ENCODE measurements at regions not wholly inside any gene's neighbourhood (a gene's known extent, or its start where the extent isn't known, plus 50 kb on each side); places are given as distances from the start of the nearest gene placed in this dataset.

- TF ChIP-seq MAX (CRISPR knock-in tag; IDR thresholded peaks at IDR 0.05) (no peak), E2F4 (CRISPR knock-in tag; IDR thresholded peaks at IDR 0.05; ENCODE audit: borderline replicate concordance, low read depth) (no peak), TEAD4 (CRISPR knock-in tag; IDR thresholded peaks at IDR 0.05) (no peak), NR1H2 (CRISPR knock-in tag; IDR thresholded peaks at IDR 0.05) (no peak), FOXK1 (CRISPR knock-in tag; IDR thresholded peaks at IDR 0.05) (no peak), ZNF671 (CRISPR knock-in tag; IDR thresholded peaks at IDR 0.05) (no peak), USF2 (CRISPR knock-in tag; IDR thresholded peaks at IDR 0.05) (no peak), ZMAT4 (CRISPR knock-in tag; IDR thresholded peaks at IDR 0.05) (no peak), MYBL2 (CRISPR knock-in tag; IDR thresholded peaks at IDR 0.05) (no peak)
- TF ChIP-seq, protein P1, sequence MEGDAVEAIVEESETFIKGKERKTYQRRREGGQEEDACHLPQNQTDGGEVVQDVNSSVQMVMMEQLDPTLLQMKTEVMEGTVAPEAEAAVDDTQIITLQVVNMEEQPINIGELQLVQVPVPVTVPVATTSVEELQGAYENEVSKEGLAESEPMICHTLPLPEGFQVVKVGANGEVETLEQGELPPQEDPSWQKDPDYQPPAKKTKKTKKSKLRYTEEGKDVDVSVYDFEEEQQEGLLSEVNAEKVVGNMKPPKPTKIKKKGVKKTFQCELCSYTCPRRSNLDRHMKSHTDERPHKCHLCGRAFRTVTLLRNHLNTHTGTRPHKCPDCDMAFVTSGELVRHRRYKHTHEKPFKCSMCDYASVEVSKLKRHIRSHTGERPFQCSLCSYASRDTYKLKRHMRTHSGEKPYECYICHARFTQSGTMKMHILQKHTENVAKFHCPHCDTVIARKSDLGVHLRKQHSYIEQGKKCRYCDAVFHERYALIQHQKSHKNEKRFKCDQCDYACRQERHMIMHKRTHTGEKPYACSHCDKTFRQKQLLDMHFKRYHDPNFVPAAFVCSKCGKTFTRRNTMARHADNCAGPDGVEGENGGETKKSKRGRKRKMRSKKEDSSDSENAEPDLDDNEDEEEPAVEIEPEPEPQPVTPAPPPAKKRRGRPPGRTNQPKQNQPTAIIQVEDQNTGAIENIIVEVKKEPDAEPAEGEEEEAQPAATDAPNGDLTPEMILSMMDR (IDR thresholded peaks at IDR 0.05), result no peak
- TF ChIP-seq, protein P2, sequence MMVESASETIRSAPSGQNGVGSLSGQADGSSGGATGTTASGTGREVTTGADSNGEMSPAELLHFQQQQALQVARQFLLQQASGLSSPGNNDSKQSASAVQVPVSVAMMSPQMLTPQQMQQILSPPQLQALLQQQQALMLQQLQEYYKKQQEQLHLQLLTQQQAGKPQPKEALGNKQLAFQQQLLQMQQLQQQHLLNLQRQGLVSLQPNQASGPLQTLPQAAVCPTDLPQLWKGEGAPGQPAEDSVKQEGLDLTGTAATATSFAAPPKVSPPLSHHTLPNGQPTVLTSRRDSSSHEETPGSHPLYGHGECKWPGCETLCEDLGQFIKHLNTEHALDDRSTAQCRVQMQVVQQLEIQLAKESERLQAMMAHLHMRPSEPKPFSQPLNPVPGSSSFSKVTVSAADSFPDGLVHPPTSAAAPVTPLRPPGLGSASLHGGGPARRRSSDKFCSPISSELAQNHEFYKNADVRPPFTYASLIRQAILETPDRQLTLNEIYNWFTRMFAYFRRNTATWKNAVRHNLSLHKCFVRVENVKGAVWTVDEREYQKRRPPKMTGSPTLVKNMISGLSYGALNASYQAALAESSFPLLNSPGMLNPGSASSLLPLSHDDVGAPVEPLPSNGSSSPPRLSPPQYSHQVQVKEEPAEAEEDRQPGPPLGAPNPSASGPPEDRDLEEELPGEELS (CRISPR knock-in tag; IDR thresholded peaks at IDR 0.05), result no peak
- TF ChIP-seq, protein P3, sequence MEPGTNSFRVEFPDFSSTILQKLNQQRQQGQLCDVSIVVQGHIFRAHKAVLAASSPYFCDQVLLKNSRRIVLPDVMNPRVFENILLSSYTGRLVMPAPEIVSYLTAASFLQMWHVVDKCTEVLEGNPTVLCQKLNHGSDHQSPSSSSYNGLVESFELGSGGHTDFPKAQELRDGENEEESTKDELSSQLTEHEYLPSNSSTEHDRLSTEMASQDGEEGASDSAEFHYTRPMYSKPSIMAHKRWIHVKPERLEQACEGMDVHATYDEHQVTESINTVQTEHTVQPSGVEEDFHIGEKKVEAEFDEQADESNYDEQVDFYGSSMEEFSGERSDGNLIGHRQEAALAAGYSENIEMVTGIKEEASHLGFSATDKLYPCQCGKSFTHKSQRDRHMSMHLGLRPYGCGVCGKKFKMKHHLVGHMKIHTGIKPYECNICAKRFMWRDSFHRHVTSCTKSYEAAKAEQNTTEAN (CRISPR knock-in tag; IDR thresholded peaks at IDR 0.05), result no peak
- TF ChIP-seq, protein P4, sequence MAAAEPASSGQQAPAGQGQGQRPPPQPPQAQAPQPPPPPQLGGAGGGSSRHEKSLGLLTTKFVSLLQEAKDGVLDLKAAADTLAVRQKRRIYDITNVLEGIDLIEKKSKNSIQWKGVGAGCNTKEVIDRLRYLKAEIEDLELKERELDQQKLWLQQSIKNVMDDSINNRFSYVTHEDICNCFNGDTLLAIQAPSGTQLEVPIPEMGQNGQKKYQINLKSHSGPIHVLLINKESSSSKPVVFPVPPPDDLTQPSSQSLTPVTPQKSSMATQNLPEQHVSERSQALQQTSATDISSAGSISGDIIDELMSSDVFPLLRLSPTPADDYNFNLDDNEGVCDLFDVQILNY (CRISPR knock-in tag; IDR thresholded peaks at IDR 0.05), result no peak
- TF ChIP-seq, protein P5, sequence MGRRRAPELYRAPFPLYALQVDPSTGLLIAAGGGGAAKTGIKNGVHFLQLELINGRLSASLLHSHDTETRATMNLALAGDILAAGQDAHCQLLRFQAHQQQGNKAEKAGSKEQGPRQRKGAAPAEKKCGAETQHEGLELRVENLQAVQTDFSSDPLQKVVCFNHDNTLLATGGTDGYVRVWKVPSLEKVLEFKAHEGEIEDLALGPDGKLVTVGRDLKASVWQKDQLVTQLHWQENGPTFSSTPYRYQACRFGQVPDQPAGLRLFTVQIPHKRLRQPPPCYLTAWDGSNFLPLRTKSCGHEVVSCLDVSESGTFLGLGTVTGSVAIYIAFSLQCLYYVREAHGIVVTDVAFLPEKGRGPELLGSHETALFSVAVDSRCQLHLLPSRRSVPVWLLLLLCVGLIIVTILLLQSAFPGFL (CRISPR knock-in tag; IDR thresholded peaks at IDR 0.05; ENCODE audit: borderline replicate concordance), result no peak
These were observed 77.6 kb upstream of the IPO5 start for GRCh38 chr13:97875911-97876310.
